ENCODE measurements at regions not wholly inside any gene's neighbourhood (a gene's known extent, or its start where the extent isn't known, plus 50 kb on each side); places are given as distances from the start of the nearest gene placed in this dataset.

DNA sequence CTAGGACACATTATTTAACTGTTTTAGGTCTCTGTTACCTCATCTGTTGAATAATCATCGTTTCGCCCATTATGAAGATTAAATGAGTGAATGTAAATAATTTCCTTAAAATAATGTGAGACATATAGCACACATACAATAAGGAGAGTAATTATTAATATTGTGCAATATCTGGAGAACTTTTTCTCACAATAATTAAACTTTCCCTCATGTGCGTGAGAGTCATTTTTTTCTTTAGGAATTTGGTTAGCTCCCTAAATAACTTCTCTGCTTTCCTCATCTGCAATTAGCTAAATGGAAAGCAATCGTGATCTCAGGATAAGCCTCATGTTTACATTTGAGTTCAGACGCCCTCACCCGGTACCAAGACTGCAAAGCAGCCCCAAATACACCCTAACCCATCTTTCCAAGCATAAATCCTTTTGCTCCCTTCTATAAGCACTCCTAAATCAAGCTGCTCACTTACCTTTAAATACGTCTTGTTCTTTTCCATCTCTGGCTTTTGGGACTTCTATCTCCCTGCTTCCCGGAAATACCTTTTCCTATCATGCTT lies 78.8 kb downstream of the MZT1 start:
- CTCF ChIA-PET = no interaction called here
- no TSS peak for BruUV-seq (replicated peaks)

DNA sequence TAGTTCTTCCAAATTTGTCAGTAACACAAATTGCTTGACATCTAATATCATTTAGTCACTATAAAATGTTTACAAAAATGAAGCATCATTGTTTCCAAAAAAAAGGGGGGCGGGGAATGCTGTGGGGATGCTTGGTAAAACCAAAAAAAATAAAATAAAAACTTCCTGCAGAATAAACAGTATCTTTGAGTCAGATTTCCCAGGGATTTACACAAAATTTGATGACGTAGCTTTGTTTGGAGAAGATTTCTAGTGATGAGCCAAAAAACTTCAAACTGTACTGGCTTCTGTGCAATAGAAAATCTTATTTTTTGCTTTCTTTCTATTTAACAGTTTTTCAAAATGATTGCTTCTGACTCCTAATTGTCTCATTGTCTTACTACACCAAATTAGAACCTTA lies 80.0 kb downstream of the MZT1 start:
- Mint-ChIP-seq H3K27me3 (ENCODE audit: insufficient read depth, unreplicated experiment) (peaks cover 3% of the 10 kb centered on the region), H3K4me3 (ENCODE audit: unreplicated experiment) (no peak overlapping the region), H3K36me3 (ENCODE audit: insufficient read depth, unreplicated experiment) (no peaks in the 10 kb centered on the region), H3K4me1 (ENCODE audit: low read depth, unreplicated experiment) (no peaks in the 10 kb centered on the region), H3K27ac (ENCODE audit: unreplicated experiment) (no peak overlapping the region), H3K9me3 (ENCODE audit: unreplicated experiment) (no peaks in the 10 kb centered on the region)
- intact Hi-C loops (cut with micrococcal nuclease; ENCODE audit: unreplicated experiment) = loop anchor here (10.0 kb wide), 1 partner anchor 303 kb away; no protein-coding TSS in a partner anchor
- CTCF ChIA-PET = no interaction called here
- BruUV-seq (replicated peaks) = no TSS peak
- POLR2A ChIA-PET = no interaction called here
- H3K36me3 ChIP-seq (ENCODE audit: control insufficient read depth, insufficient read depth, low read length) = no peaks in the 10 kb centered on the region
- TF ChIP-seq, protein P1, sequence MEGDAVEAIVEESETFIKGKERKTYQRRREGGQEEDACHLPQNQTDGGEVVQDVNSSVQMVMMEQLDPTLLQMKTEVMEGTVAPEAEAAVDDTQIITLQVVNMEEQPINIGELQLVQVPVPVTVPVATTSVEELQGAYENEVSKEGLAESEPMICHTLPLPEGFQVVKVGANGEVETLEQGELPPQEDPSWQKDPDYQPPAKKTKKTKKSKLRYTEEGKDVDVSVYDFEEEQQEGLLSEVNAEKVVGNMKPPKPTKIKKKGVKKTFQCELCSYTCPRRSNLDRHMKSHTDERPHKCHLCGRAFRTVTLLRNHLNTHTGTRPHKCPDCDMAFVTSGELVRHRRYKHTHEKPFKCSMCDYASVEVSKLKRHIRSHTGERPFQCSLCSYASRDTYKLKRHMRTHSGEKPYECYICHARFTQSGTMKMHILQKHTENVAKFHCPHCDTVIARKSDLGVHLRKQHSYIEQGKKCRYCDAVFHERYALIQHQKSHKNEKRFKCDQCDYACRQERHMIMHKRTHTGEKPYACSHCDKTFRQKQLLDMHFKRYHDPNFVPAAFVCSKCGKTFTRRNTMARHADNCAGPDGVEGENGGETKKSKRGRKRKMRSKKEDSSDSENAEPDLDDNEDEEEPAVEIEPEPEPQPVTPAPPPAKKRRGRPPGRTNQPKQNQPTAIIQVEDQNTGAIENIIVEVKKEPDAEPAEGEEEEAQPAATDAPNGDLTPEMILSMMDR (IDR thresholded peaks at IDR 0.05; ENCODE audit: insufficient read depth in 1 of 2, low read depth in 1 of 2, low read length in 1 of 2, severe bottlenecking in 1 of 2, unreplicated experiment in 1 of 2) = no peak
- no peaks in the 10 kb centered on the region; the same call in 1 of the 2 replicates for H3K4me1 ChIP-seq
- no peak overlapping the region for H3K4me3 ChIP-seq (ENCODE audit: low read depth, low read length)
- DNase-seq = no peak
- no peaks in the 10 kb centered on the region for H3K9me3 ChIP-seq
- no peaks in the 10 kb centered on the region for H3K27me3 ChIP-seq (replicated peaks; ENCODE audit: control insufficient read depth, insufficient read depth, low read length)

More for the DNA sequence above, 78.8 kb downstream of the MZT1 start:
- Mint-ChIP-seq H3K4me1 (ENCODE audit: low read depth, unreplicated experiment) (no peaks in the 10 kb centered on the region), H3K4me3 (ENCODE audit: unreplicated experiment) (no peak overlapping the region), H3K9me3 (ENCODE audit: unreplicated experiment) (no peaks in the 10 kb centered on the region), H3K36me3 (ENCODE audit: insufficient read depth, unreplicated experiment) (no peaks in the 10 kb centered on the region), H3K27ac (ENCODE audit: unreplicated experiment) (no peak overlapping the region), H3K27me3 (ENCODE audit: insufficient read depth, unreplicated experiment) (peaks cover 3% of the 10 kb centered on the region)
- POLR2A ChIA-PET = no interaction called here
- Histone ChIP-seq H3K4me1 (no peaks in the 10 kb centered on the region; the same call in 1 of the 2 replicates), H3K4me3 (ENCODE audit: low read depth, low read length) (no peak overlapping the region), H3K36me3 (ENCODE audit: control insufficient read depth, insufficient read depth, low read length) (no peaks in the 10 kb centered on the region), H3K27me3 (replicated peaks; ENCODE audit: control insufficient read depth, insufficient read depth, low read length) (no peaks in the 10 kb centered on the region), H3K9me3 (no peaks in the 10 kb centered on the region)
- no peak for DNase-seq
- intact Hi-C loops (cut with micrococcal nuclease; ENCODE audit: unreplicated experiment) = loop anchor here (10.0 kb wide), 1 partner anchor 304 kb away; no protein-coding TSS in a partner anchor
- TF ChIP-seq, protein P1 (IDR thresholded peaks at IDR 0.05; ENCODE audit: insufficient read depth in 1 of 2, low read depth in 1 of 2, low read length in 1 of 2, severe bottlenecking in 1 of 2, unreplicated experiment in 1 of 2) = no peak

DNA sequence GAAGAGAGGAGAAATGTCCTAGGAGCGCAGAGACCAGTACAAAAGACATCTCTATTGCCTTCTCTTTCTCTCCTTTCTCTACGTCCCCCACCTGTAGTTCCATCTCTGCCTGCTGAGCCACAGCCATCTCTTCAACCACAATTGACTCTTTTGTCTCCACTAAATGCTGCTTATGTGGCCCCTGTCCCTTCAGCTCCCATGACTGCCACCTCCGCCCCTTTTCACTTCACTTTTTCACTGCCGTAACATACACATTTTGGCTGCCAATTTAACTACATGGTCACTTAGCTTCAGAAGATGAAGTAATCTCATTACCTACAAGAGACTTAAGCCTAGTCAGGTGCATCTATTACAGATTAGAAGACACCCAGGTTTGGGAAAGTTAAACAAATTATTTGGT lies 81.9 kb downstream of the MZT1 start:
- ChIA-PET POLR2A (no interaction called here), CTCF (no interaction called here)
- intact Hi-C loops (cut with micrococcal nuclease; ENCODE audit: unreplicated experiment) = loop anchor here (10.0 kb wide), 1 partner anchor 301 kb away; no protein-coding TSS in a partner anchor
- H3K9me3 Mint-ChIP-seq (ENCODE audit: unreplicated experiment) = no peaks in the 10 kb centered on the region
- no peaks in the 10 kb centered on the region; the same call in 1 of the 2 replicates for H3K4me1 ChIP-seq
- H3K4me1 Mint-ChIP-seq (ENCODE audit: low read depth, unreplicated experiment) = no peaks in the 10 kb centered on the region
- DNase-seq = no peak
- no peaks in the 10 kb centered on the region for H3K36me3 Mint-ChIP-seq (ENCODE audit: insufficient read depth, unreplicated experiment)
- H3K27ac Mint-ChIP-seq (ENCODE audit: unreplicated experiment) = no peak overlapping the region
- no peaks in the 10 kb centered on the region for H3K36me3 ChIP-seq (ENCODE audit: control insufficient read depth, insufficient read depth, low read length)
- peaks cover 2% of the 10 kb centered on the region for H3K27me3 Mint-ChIP-seq (ENCODE audit: insufficient read depth, unreplicated experiment)
- H3K9me3 ChIP-seq = no peaks in the 10 kb centered on the region
- H3K4me3 ChIP-seq (ENCODE audit: low read depth, low read length) = no peak overlapping the region
- H3K27me3 ChIP-seq (replicated peaks; ENCODE audit: control insufficient read depth, insufficient read depth, low read length) = no peaks in the 10 kb centered on the region
- TF ChIP-seq, protein P1 (IDR thresholded peaks at IDR 0.05; ENCODE audit: insufficient read depth in 1 of 2, low read depth in 1 of 2, low read length in 1 of 2, severe bottlenecking in 1 of 2, unreplicated experiment in 1 of 2) = no peak
- no peak overlapping the region for H3K4me3 Mint-ChIP-seq (ENCODE audit: unreplicated experiment)
- no TSS peak for BruUV-seq (replicated peaks)
